Liver (tissue), 8 donors: ENCODE measurements at regions not wholly inside any gene's neighbourhood (a gene's known extent, or its start where the extent isn't known, plus 50 kb on each side); places are given as distances from the start of the nearest gene placed in this dataset.

Experiments used
- DNase-seq: peaks from one replicate; pipeline ENCODE4 v3.0.0-alpha.2; 2017; ENCODE audit warnings: low spot score
- H3K27ac ChIP-seq, 2 donors: one replicate each; pipeline ENCODE4 v1.7.0; 2013; ENCODE audit warnings: inconsistent platforms in 2 of 2, low read length in 2 of 2, control low read depth in 1 of 2, low read depth in 1 of 2, mild to moderate bottlenecking in 1 of 2
- H3K27me3 ChIP-seq, 4 donors: one replicate each; pipeline versions ENCODE4 v1.6.1 to v1.7.0; 2013; ENCODE audit warnings: low read length in 3 of 4, inconsistent platforms in 1 of 4, mild to moderate bottlenecking in 1 of 4, moderate library complexity in 1 of 4; ENCODE audit not compliant: control insufficient read depth in 4 of 4, insufficient read depth in 4 of 4
- H3K36me3 ChIP-seq, 4 donors: one replicate each; pipeline versions ENCODE4 v1.6.1 to v1.7.0; 2013; ENCODE audit warnings: low read length in 3 of 4, mild to moderate bottlenecking in 3 of 4, low read depth in 1 of 4, moderate library complexity in 1 of 4; ENCODE audit not compliant: control insufficient read depth in 4 of 4, insufficient read depth in 3 of 4
- H3K4me1 ChIP-seq, 4 donors: one replicate each; pipeline versions ENCODE4 v1.6.1 to v1.7.0; 2013; ENCODE audit warnings: low read length in 3 of 4, mild to moderate bottlenecking in 3 of 4, moderate library complexity in 1 of 4; ENCODE audit not compliant: control insufficient read depth in 4 of 4, insufficient read depth in 4 of 4
- H3K4me3 ChIP-seq, 3 donors: one replicate each; pipeline versions ENCODE4 v1.6.1 to v1.7.0; 2013; ENCODE audit warnings: low read length in 3 of 3, control low read depth in 1 of 3, low read depth in 1 of 3, mild to moderate bottlenecking in 1 of 3
- H3K9ac ChIP-seq, 2 donors: one replicate each; pipeline ENCODE4 v1.7.0; 2013; ENCODE audit warnings: low read length in 2 of 2, mild to moderate bottlenecking in 2 of 2, moderate library complexity in 2 of 2, control low read depth in 1 of 2, low read depth in 1 of 2
- H3K9me3 ChIP-seq, 4 donors: one replicate each; pipeline versions ENCODE4 v1.6.1 to v1.7.0; 2013; ENCODE audit warnings: low read length in 3 of 4; ENCODE audit not compliant: control insufficient read depth in 4 of 4
- ATF3 ChIP-seq: IDR thresholded peaks from 2 replicates; pipeline ENCODE4 v1.6.1; 2016; ENCODE audit warnings: antibody characterized with exemption
- CTCF ChIP-seq: fragments of 150-350 bp; IDR thresholded peaks from 2 replicates; pipeline ENCODE4 v1.5.1; 2017; ENCODE audit warnings: improper control_type of control experiment, low read depth, low read length; ENCODE audit not compliant: missing input control
- EGR1 ChIP-seq, 2 donors: IDR thresholded peaks; 2 replicates each; pipeline ENCODE4 v1.6.1; 2016 to 2018; ENCODE audit warnings: antibody characterized with exemption in 2 of 2, low read depth in 2 of 2
- FOXA1 ChIP-seq: IDR thresholded peaks from 2 replicates; pipeline ENCODE4 v1.6.1; 2016; ENCODE audit warnings: antibody characterized with exemption
- FOXA2 ChIP-seq: IDR thresholded peaks from 2 replicates; pipeline ENCODE4 v1.6.1; 2016; ENCODE audit warnings: antibody characterized with exemption
- HNF4A ChIP-seq, 2 donors: conservative IDR thresholded peaks; 2 replicates each; pipeline ENCODE4 v1.6.1; 2016; ENCODE audit warnings: antibody characterized with exemption in 2 of 2, mild to moderate bottlenecking in 2 of 2
- HNF4G ChIP-seq: IDR thresholded peaks from 2 replicates; pipeline ENCODE4 v1.6.1; 2016; ENCODE audit warnings: antibody characterized with exemption
- JUND ChIP-seq, 2 donors: IDR thresholded peaks; 2 replicates each; pipeline ENCODE4 v1.6.1; 2016; ENCODE audit warnings: antibody characterized with exemption in 2 of 2
- MAX ChIP-seq: IDR thresholded peaks from 2 replicates; pipeline ENCODE4 v1.6.1; 2016; ENCODE audit warnings: antibody characterized with exemption
- SP1 ChIP-seq: IDR thresholded peaks from 2 replicates; pipeline ENCODE4 v1.6.1; 2018; ENCODE audit warnings: antibody characterized with exemption, mild to moderate bottlenecking
- YY1 ChIP-seq: IDR thresholded peaks from 2 replicates; pipeline ENCODE4 v1.6.1; 2016; ENCODE audit warnings: antibody characterized with exemption, mild to moderate bottlenecking
- ZBTB33 ChIP-seq: IDR thresholded peaks from 2 replicates; pipeline ENCODE4 v1.6.1; 2016; ENCODE audit warnings: antibody characterized with exemption
- WGBS: extraction: QIAGEN DNeasy Blood & Tissue Kit; methylation state at CpG from one replicate; pipeline ENCODE4 v1.1.7; 2013; 5-methylcytosine and 5-hydroxymethylcytosine counted together
- donor health status: healthy.
- donor health status: healthy.
- donor health status: healthy.
- donor health status: healthy.
- donor health status: healthy.

- no peak for TF ChIP-seq HNF4A (conservative IDR thresholded peaks at IDR 0.05)
- TF ChIP-seq YY1, result no peak
- no peak for TF ChIP-seq JUND (IDR thresholded peaks at IDR 0.05)
- no peak for TF ChIP-seq ATF3
- no peak for TF ChIP-seq HNF4G
- TF ChIP-seq MAX, result no peak
- no peak for TF ChIP-seq FOXA2
- no peak for TF ChIP-seq EGR1 (IDR thresholded peaks at IDR 0.05; ENCODE audit: low read depth in 2 of 2)
- no peak overlapping the region for H3K27ac ChIP-seq
- no peaks in the 10 kb centered on the region for H3K36me3 ChIP-seq
- DNase-seq, result no peak
- no peaks in the 10 kb centered on the region for H3K27me3 ChIP-seq
- peaks cover 0 to 9% (median 6%) of the 10 kb centered on the region in 4 donors for H3K4me1 ChIP-seq
- H3K9me3 ChIP-seq, result no peaks in the 10 kb centered on the region
- WGBS, result 93% methylated on average over 7 of the region's 7 CpGs
- H3K9ac ChIP-seq, result no peak overlapping the region
- H3K4me3 ChIP-seq, result no peak overlapping the region
These were observed 294.0 kb downstream of the SEC61B start for GRCh38 chr9:99515895-99516656.

GRCh38 chr9:99516657-99517049 is 294.6 kb downstream of the SEC61B start:
- DNase-seq, result no peak
- Histone ChIP-seq H3K9me3 (no peaks in the 10 kb centered on the region), H3K4me3 (no peak overlapping the region), H3K36me3 (no peaks in the 10 kb centered on the region), H3K27me3 (no peaks in the 10 kb centered on the region), H3K27ac (no peak overlapping the region), H3K9ac (no peak overlapping the region), H3K4me1 (peaks cover 0 to 9% (median 6%) of the 10 kb centered on the region in 4 donors)
- TF ChIP-seq HNF4G (no peak), CTCF (no peak), JUND (IDR thresholded peaks at IDR 0.05) (no peak), EGR1 (IDR thresholded peaks at IDR 0.05; ENCODE audit: low read depth in 2 of 2) (no peak), HNF4A (conservative IDR thresholded peaks at IDR 0.05) (no peak)
- 91% methylated on average over 1 of the region's 1 CpG for WGBS

GRCh38 chr9:99523838-99524237 is 297.8 kb upstream of the NR4A3 start:
- H3K27ac ChIP-seq, result no peak overlapping the region
- H3K9me3 ChIP-seq, result no peaks in the 10 kb centered on the region
- no peak overlapping the region for H3K9ac ChIP-seq
- no peaks in the 10 kb centered on the region for H3K27me3 ChIP-seq
- no peak overlapping the region for H3K4me3 ChIP-seq
- TF ChIP-seq FOXA2 (no peak), ZBTB33 (no peak), SP1 (no peak), FOXA1 (no peak), HNF4G (no peak), ATF3 (no peak)
- H3K4me1 ChIP-seq, result no peaks in the 10 kb centered on the region
- DNase-seq, result no peak
- H3K36me3 ChIP-seq, result no peaks in the 10 kb centered on the region
- 73% methylated on average over 1 of the region's 1 CpG for WGBS
